ENCODE measurements at regions not wholly inside any gene's neighbourhood (a gene's known extent, or its start where the extent isn't known, plus 50 kb on each side); places are given as distances from the start of the nearest gene placed in this dataset.
"Not testable (repeated sequence)": the region's sequence is repeated elsewhere in the genome, so short reads cannot be mapped to it uniquely, and the experiment has no call there.

DNA sequence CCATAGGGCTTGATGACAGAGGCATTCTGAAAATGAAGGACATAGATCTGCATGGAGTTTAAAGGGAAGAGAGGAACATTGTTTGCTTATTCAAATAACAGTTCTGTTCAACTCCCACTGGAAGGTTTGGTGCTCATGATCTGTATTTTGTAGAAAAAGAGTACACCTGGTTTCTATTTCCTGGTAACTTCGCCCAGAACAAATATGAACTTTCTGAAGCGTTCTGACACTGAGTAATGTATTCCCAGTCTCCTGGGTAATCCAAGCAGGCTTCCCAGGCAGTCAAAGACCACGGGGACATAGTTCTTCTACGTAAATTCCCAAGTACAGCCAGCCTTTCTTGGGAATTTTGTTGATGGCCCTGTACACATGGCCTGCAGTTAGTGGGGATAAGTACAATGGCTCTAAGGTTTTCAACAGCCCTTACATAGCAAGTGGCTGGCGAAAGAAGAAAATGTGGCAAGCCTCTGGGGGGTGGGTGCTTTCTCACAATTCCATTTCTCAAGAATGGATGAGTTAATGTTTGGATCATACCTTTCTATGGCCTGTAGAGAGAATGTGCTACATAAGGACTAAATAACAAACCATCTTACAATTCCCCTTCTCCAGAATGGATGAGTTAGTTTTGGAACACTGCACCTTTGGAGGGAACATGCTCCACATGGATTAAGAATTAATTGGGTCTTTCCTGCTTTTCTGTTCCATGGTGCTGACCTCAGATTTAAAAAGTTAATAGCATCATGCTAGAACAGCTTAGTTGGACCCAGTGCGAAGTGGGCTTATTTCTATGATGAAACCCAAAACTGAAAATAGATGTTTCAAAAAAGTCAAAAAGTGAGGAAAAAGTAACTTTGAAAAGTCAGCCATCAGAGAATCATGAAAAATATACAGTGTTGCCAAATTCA is 52.7 kb downstream of the COL6A6 start:
- no peak overlapping the region for H3K4me3 ChIP-seq (ENCODE audit: low read depth, low read length)
- TF ChIP-seq, protein P1, sequence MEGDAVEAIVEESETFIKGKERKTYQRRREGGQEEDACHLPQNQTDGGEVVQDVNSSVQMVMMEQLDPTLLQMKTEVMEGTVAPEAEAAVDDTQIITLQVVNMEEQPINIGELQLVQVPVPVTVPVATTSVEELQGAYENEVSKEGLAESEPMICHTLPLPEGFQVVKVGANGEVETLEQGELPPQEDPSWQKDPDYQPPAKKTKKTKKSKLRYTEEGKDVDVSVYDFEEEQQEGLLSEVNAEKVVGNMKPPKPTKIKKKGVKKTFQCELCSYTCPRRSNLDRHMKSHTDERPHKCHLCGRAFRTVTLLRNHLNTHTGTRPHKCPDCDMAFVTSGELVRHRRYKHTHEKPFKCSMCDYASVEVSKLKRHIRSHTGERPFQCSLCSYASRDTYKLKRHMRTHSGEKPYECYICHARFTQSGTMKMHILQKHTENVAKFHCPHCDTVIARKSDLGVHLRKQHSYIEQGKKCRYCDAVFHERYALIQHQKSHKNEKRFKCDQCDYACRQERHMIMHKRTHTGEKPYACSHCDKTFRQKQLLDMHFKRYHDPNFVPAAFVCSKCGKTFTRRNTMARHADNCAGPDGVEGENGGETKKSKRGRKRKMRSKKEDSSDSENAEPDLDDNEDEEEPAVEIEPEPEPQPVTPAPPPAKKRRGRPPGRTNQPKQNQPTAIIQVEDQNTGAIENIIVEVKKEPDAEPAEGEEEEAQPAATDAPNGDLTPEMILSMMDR (IDR thresholded peaks at IDR 0.05; ENCODE audit: insufficient read depth, low read length), result no peak
- DNase-seq (ENCODE audit: low read depth), result no peak

DNA sequence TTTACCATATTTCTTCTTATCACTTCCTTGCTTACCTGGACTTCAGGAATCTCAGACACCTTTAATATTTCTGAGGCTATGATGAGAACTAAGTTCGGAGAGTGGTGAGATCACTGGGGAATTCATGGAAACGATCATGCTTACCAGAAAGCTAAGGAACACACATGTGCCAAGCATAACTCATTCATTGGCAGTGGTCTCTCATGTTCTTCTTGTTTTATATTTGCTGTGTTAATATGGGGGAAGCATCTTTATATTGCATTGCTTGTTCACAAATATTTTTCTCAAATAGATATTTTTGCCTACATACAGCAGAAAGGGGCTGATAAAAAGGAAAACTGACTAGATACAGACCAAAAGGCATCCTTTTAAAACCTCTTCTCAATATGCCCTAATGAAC is 55.8 kb downstream of the COL6A6 start:
- TF ChIP-seq, protein P1 (IDR thresholded peaks at IDR 0.05; ENCODE audit: insufficient read depth, low read length), result no peak
- H3K4me3 ChIP-seq (ENCODE audit: low read depth, low read length), result no peak overlapping the region
- DNase-seq (ENCODE audit: low read depth), result no peak

DNA sequence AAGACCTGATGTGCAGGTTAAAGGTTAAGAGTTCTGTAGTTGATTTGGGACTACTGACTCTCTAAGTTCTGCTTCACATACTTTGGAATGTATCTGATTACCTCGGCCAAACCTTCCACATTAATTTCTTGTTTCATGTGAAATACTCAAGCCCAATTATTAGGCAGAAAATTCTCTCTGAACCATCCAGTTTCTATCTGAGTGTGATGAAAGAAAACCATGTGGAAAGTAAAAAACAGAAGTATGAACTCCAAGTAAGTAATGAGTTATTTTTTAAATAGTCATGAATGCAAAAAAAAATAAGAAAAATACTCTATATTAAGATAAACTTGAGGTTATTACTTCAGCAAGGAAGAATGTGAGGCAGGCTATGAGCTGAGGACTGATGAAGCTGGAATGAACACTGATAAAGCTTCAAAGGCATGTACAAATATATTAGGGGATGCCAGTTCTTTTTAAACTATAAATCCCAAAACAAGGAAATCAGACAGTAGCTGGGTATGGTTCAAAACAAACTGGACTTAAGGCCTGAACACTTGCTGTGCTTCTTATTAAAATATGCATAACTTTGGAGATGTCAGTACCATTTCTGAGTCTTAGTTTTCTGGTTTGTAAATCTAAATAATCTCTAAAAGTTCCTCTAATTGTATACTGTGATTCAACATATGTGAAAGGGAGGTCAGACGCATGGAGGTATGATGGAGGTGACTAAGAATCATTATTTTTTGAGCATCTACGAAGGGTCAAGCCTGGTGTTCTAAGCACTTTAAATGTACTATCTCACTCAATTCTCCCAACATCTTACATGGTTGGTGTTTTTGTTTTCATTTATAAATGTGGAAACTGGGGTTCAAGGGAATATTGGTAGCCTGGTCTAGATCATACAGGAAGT is 59.6 kb downstream of the COL6A6 start:
- TF ChIP-seq, protein P1 (IDR thresholded peaks at IDR 0.05; ENCODE audit: insufficient read depth, low read length), result no peak
- DNase-seq (ENCODE audit: low read depth), result peak; percentile 92
- no peak overlapping the region for H3K4me3 ChIP-seq (ENCODE audit: low read depth, low read length)

DNA sequence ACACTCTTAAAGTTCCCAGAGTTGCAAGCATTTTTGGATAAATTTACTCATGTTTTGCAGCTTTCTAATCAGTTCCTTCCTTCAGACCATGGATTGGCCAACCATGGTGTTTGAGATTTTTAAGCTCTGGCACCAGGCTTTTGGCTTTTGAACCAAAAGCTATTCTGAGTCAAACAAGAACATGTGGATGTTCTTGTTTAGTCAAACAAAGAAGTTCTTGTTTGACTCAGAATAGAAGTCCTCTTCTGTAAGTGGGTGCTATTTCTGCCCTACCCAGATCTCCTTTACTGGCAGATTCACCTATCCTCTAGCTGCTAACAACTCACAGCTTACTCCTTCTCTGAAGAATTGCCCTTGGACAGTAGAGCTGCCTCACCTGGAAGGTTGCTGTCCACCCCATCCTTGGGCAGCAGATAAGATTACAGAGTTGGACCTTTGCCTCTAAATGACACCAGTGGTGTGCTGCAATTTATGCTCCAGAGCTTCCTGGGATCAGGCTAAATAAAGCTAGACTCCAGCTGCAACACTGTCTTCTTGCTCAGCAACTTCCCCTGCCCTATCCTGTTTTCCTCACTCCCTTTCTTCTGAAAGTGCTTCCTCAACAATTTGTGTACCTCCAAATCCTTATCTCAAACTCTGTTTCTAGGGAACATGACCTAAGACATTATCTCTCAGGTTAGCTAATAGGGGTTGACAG is 65.6 kb downstream of the COL6A6 start:
- H3K4me3 ChIP-seq (ENCODE audit: low read depth, low read length), result no peak overlapping the region
- DNase-seq (ENCODE audit: low read depth), result peak; percentile 71
- TF ChIP-seq, protein P1 (IDR thresholded peaks at IDR 0.05; ENCODE audit: insufficient read depth, low read length), result no peak

DNA sequence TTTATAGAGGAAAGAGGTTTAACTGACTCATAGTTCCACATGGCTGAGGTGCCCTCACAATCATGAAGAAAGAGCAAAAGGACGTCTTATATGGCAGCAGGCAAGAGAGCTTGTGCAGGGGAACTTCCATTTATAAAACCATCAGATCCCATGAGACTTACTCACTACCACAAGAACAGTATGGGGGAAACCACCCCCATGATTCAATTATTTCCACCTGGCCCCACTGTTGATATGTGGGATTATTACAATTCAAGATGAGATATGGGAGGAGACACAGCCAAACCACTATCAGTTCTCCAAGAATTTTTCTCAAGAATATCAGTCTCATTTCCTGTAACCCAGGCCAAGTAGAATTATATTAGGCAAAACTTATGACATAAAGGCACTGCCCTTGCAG is 77.8 kb downstream of the COL6A6 start:
- DNase-seq (ENCODE audit: low read depth), result peak; percentile 97

DNA sequence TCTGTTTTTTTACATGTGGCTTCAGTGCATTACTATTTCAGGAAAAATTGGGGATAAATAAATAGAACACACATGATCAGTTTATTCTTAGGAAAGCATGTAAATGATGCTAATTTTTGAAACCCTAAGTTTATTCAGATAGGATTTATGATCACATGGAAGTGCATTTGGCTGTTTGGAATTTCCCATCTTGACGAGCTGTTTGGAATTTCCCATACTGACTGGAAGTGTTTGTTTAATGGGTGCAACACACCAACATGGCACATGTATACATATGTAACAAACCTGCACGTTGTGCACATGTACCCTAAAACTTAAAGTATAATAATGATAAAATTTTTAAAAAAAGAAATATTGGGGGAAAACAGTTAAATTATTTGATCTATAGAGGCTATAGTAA is 79.5 kb downstream of the COL6A6 start:
- H3K4me3 ChIP-seq (ENCODE audit: low read depth, low read length), result no peak overlapping the region
- no peak for DNase-seq (ENCODE audit: low read depth)
- TF ChIP-seq, protein P1 (IDR thresholded peaks at IDR 0.05; ENCODE audit: insufficient read depth, low read length), result no peak

More for the DNA sequence above, 77.8 kb downstream of the COL6A6 start:
- not testable (repeated sequence) for H3K4me3 ChIP-seq (ENCODE audit: low read depth, low read length)

Data from fibroblast of the aortic adventitia (primary cell).